Stimulated activated CD8-positive, alpha-beta memory T cell treated with anti-CD3 and anti-CD28 coated beads, Interleukin-4, amount 100 ng/mL, for 1 hour (primary cell): ENCODE measurements at regions not wholly inside any gene's neighbourhood (a gene's known extent, or its start where the extent isn't known, plus 50 kb on each side); places are given as distances from the start of the nearest gene placed in this dataset.

Experiments used
- DNase-seq, 2 donors: peaks; one replicate each; pipeline ENCODE4 v3.0.0-alpha.2; 2020; ENCODE audit warnings: low read depth in 2 of 2, low spot score in 1 of 2

GRCh38 chr5:4215143-4215542 lies 619.5 kb downstream of the IRX1 start:
- no peak for DNase-seq

GRCh38 chr5:4216142-4216541 lies 620.5 kb downstream of the IRX1 start:
- DNase-seq: no peak

DNA sequence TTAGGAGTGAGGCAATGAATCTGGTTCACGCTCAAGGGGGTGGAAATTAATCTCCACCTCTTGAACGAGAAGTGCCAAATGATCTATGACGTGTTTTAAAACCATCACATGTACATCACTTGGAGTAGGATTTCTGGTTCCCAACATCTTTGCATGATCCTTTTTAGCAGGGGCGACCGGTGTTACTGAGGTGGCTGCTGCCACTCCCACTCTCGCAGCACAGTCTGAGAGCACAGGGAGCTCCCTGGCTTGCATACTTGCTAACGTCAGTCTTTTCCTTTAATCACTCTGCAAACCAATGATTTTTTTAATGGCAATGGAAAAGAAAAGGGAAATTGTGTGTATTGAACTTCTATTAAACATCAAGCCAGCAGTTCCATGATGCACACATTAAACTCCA lies 624.4 kb downstream of the IRX1 start:
- no peak for DNase-seq

DNA sequence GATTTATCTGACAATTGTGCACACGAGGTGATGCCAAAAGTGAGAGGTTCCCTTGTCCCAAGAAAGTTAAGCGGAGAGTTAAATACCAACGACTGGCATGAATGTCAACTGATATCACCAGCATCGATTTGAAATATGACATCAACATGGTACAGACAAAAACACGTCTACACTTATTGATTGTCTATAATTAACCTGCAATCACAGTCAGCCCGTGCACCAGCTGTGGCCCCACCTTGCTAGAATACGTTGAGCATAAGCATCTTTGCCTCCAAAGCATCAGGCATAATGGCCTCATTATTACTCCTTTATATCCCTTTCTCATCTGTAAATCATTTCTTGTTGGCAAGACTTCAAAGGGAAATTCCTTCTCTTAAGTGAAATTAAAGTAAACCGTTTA lies 625.4 kb downstream of the IRX1 start:
- DNase-seq: no peak

GRCh38 chr5:4222147-4222546 lies 626.5 kb downstream of the IRX1 start:
- DNase-seq: no peak

- no peak for DNase-seq
These were observed 627.2 kb downstream of the IRX1 start for GRCh38 chr5:4222821-4223220.

- DNase-seq: no peak
These were observed 630.1 kb downstream of the IRX1 start for GRCh38 chr5:4225741-4226140.

GRCh38 chr5:4226565-4226964 lies 630.9 kb downstream of the IRX1 start:
- no peak for DNase-seq

GRCh38 chr5:4228708-4229107 lies 633.1 kb downstream of the IRX1 start:
- no peak for DNase-seq

DNA sequence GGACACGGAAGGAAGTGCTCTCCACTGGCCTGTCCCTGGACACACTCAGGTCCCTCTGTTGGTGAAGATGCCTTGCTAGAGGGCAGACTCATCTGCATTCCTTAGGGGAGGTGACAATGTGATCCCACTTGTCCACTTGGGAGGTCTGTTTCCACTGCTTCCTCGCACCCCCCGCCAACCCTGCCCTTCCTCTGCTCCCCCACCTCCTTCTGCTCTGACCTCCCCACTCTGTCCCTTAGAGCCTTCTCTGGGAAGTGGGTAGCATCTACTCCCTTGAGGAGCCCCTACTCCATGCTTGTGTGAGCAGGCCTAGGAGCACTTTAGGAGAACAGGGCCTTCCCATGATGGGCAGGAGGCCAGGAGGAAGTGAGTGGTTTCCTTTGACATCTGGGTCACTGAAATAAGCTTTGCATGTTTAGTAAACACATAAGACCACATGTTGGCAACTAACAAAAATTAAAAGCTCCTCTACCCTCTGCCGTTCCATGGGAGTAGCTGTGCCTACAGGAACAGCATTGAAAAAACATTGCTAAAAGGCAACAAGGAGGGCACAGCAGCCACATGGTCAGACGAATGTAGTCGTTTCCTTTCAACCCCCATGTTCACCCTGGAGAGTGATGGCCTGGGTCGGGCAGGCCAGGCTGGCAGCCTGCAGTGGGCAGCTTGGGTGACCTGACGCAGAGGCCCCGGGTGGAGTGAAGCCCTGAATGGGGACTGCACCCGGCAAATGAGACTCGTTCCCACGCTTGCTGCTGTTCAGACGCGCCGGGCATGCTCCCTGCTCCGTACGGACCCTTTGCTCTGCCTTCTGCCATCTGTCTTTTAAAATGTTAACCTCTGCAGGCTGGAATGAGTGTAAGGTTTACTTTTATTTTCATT lies 634.0 kb downstream of the IRX1 start:
- DNase-seq: no peak

DNA sequence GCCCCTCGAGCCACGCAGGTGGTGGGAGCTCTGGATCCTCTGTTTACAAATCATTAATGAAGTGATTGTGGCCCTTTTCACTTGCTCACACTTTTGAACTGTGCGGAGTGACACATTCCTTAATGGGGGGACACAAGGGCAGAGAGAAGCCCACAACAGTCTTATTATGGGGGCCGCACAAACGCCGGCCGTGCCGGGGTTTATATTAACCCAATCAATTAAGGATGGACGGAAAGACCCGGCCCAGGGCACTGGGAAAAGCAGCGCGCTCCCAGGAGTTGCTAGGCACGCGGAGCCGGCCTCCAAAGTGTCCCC lies 634.8 kb downstream of the IRX1 start:
- DNase-seq: no peak

GRCh38 chr5:4230786-4231641 lies 635.4 kb downstream of the IRX1 start:
- no peak for DNase-seq

GRCh38 chr5:4232084-4232483 lies 636.5 kb downstream of the IRX1 start:
- no peak for DNase-seq

DNA sequence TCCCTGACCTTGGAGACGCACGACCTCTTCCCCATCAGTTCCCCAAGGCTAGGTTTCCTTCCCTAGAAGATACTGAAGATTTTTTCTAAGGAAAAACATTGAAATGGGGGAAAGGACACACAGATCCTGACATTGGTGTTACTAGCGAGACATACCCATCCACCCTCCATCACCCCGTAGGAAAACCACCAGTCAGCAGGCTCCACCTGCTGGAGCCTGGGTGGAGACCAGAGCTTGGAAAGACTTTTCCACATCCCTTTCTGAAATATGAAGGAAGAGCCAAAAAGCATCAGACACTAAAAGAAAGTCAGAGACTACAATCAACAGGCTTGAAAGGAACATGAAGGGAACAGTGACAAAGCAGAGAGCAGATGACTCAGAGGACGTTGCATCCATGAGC lies 638.0 kb downstream of the IRX1 start:
- no peak for DNase-seq

GRCh38 chr5:4243479-4244264 lies 648.0 kb downstream of the IRX1 start:
- DNase-seq: no peak

DNA sequence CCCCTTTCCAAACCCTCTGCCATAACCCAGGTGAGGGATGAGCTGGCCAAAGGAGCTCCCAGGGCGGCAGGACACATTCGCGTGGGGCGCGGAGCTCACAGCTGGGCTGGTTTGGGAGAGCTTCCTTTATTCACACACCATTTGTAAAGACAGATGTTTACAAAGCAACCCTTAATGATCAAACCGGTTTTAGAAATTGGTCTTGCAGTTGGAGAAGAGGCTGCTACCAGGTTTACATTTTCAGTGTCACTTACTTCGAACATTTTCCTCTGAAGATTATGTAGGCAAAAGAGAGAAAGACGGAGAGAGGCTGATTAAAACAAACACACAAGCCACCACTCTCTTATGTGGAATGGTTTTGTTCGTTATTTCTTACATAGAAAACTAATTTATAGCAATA lies 648.7 kb downstream of the IRX1 start:
- no peak for DNase-seq

DNA sequence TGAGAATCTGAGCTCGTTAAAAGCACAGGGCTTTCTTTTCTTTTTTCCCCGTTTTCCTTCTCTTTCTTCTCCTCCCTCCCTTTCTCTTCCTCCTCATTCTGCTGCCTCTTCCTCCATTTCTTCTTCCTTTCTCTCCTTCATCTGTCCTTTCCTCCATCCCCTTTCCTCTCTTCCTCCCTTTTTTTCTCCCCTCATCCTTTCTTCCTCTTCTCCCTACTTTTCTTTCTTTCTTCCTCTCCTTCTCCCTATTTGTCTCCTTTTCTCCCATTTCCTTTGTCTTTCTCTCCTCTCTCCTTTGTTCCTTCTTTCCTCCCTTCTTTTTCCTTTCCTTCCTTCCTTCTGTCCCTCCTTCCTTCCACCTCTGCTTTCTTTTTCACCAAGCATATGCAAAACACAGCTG lies 649.4 kb downstream of the IRX1 start:
- no peak for DNase-seq

- DNase-seq: no peak
These were observed 649.9 kb downstream of the IRX1 start for GRCh38 chr5:4245511-4245910.

DNA sequence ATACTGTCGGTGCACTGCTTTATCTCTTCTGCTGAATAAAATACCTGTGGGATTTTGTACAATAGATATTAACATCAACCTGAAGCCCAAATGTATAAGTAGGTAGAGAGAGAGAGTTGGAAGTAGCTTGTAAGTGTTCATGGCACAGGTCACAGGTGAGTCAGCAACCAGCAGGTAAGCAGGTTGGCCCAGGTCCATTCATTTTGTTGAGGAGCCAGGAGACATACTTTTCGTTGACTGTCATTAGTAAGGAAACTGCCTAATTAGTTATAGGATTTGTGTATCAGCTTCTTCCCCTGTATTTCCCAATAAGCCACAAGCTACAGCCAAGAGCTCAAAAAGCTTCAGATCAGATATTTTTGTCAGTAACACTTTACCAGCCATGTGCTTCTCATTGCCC lies 650.8 kb downstream of the IRX1 start:
- no peak for DNase-seq

GRCh38 chr5:4250254-4250653 lies 654.6 kb downstream of the IRX1 start:
- DNase-seq: no peak

- no peak for DNase-seq
These were observed 656.8 kb downstream of the IRX1 start for GRCh38 chr5:4252385-4252784.

GRCh38 chr5:4254736-4255135 lies 659.1 kb downstream of the IRX1 start:
- no peak for DNase-seq
